GM12872 (cell line): ENCODE measurements at regions not wholly inside any gene's neighbourhood (a gene's known extent, or its start where the extent isn't known, plus 50 kb on each side); places are given as distances from the start of the nearest gene placed in this dataset.

Experiments
- CTCF ChIP-seq: IDR thresholded peaks from 3 replicates; pipeline ENCODE4 v1.5.1; 2011; ENCODE audit warnings: low read depth, mild to moderate bottlenecking, low read length, moderate library complexity; ENCODE audit not compliant: insufficient read depth

- no peak for TF ChIP-seq CTCF
Measured at GRCh38 chr2:142756430-142756829, 121.0 kb upstream of the KYNU start.

GRCh38 chr2:142755191-142755590, 122.3 kb upstream of the KYNU start:
- TF ChIP-seq CTCF = no peak

GRCh38 chr2:142754182-142754581, 123.3 kb upstream of the KYNU start:
- no peak for TF ChIP-seq CTCF

- TF ChIP-seq CTCF = no peak
Measured at GRCh38 chr2:142750858-142751257, 126.6 kb upstream of the KYNU start.

- TF ChIP-seq CTCF = no peak
Measured at GRCh38 chr2:142748559-142749099, 128.8 kb upstream of the KYNU start.

- TF ChIP-seq CTCF = no peak
Measured at GRCh38 chr2:142745691-142746090, 131.8 kb upstream of the KYNU start.

- TF ChIP-seq CTCF = no peak
Measured at GRCh38 chr2:142742371-142743214, 134.9 kb upstream of the KYNU start.
